OCI-LY7 (cell line): ENCODE measurements at regions not wholly inside any gene's neighbourhood (a gene's known extent, or its start where the extent isn't known, plus 50 kb on each side); places are given as distances from the start of the nearest gene placed in this dataset.

Experiments used
- EZH2phosphoT487 ChIP-seq: fragments of 200-600 bp; sonication (generic); IDR thresholded peaks from 2 replicates; pipeline ENCODE4 v1.6.1; 2018; ENCODE audit warnings: low read depth, borderline replicate concordance, mild to moderate bottlenecking, mixed run types, antibody characterized with exemption, low read length, moderate library complexity, mixed read lengths
- TF ChIP-seq, protein P1 (sequence below): fragments of 200-600 bp; sonication (generic); conservative IDR thresholded peaks from 2 replicates; pipeline ENCODE4 v1.5.1; 2014; ENCODE audit warnings: mild to moderate bottlenecking, antibody characterized with exemption, low read length, moderate library complexity, mixed read lengths

DNA sequence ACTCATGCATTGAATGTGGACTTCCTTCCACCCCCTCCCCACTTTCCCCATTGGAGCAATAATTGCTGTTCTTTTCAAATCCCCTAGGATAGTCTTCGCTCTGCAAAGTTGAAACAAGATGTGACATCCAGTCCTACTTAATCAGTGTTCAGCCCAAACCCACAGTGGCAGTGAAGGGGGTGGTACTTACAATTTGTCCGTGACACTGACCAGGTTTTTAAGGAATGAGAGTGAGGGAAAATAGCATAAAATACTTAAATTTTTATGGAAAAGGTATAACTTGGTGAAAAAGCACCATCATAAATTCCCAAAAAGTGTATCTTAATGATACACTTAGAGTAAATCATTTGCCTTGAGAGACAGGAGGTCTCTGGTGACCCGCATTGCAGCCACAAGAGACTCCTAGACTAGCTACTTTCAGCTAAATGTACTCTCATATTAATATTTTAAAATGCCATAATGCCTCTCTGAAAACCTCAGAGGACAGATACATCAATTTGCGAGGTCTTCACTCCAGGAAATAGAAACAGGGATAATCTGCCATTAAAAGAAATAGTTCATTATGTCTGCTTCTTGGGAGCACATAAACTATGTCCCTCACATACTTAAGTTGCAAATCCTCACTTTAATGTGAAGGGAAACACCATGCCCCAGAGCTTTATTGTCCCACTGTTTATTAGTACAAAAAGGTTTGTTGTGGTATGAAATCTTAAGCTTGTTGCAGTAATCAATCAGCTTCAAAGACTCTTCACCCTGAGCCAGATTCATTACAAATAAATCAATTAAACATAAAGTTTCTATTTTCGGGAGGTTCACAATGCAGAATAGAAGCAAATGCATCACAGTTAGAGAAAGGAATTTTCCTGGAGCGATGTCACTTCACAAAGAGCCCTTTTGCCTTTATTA lies 343.6 kb upstream of the ISL1 start:
- TF ChIP-seq, protein P1, sequence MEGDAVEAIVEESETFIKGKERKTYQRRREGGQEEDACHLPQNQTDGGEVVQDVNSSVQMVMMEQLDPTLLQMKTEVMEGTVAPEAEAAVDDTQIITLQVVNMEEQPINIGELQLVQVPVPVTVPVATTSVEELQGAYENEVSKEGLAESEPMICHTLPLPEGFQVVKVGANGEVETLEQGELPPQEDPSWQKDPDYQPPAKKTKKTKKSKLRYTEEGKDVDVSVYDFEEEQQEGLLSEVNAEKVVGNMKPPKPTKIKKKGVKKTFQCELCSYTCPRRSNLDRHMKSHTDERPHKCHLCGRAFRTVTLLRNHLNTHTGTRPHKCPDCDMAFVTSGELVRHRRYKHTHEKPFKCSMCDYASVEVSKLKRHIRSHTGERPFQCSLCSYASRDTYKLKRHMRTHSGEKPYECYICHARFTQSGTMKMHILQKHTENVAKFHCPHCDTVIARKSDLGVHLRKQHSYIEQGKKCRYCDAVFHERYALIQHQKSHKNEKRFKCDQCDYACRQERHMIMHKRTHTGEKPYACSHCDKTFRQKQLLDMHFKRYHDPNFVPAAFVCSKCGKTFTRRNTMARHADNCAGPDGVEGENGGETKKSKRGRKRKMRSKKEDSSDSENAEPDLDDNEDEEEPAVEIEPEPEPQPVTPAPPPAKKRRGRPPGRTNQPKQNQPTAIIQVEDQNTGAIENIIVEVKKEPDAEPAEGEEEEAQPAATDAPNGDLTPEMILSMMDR: no peak
- TF ChIP-seq EZH2phosphoT487: no peak
